GM23338 (cell line): ENCODE measurements at regions not wholly inside any gene's neighbourhood (a gene's known extent, or its start where the extent isn't known, plus 50 kb on each side); places are given as distances from the start of the nearest gene placed in this dataset.

Experiments
- ATAC-seq: fragments of 200-7000 bp; cut with Tn5 transposase; 3 replicates; pipeline ENCODE4 v1.9.1; 2020
- DNase-seq: peaks from one replicate; pipeline ENCODE4 v3.0.0-alpha.2; 2015; ENCODE audit warnings: low spot score
- H2AFZ ChIP-seq: fragments of 200-600 bp; sonication (generic); 2 replicates; pipeline ENCODE4 v1.8.0; 2016; ENCODE audit warnings: antibody characterized with exemption, mild to moderate bottlenecking, moderate library complexity
- H3F3A ChIP-seq: fragments of 200-600 bp; sonication (generic); replicated peaks from 2 replicates; pipeline ENCODE4 v1.8.0; 2017; ENCODE audit warnings: antibody characterized with exemption, mixed run types, low read depth
- H3K27ac ChIP-seq: fragments of 200-600 bp; sonication (generic); 2 replicates; pipeline ENCODE4 v1.6.1; 2016; ENCODE audit warnings: low read depth
- H3K27me3 ChIP-seq: fragments of 200-600 bp; sonication (generic); 2 replicates; pipeline ENCODE4 v1.8.0; 2016; ENCODE audit warnings: mild to moderate bottlenecking, mixed run types, moderate library complexity; ENCODE audit not compliant: insufficient read depth
- H3K36me3 ChIP-seq: fragments of 200-600 bp; sonication (generic); 2 replicates; pipeline ENCODE4 v1.8.0; 2016; ENCODE audit warnings: mild to moderate bottlenecking; ENCODE audit not compliant: insufficient read depth
- H3K4me1 ChIP-seq: fragments of 200-600 bp; sonication (generic); 2 replicates; pipeline ENCODE4 v1.8.0; 2016; ENCODE audit warnings: mild to moderate bottlenecking, moderate library complexity; ENCODE audit not compliant: insufficient read depth
- H3K4me2 ChIP-seq: fragments of 200-600 bp; sonication (generic); 2 replicates; pipeline ENCODE4 v1.7.1; 2017; ENCODE audit warnings: mixed run types
- H3K4me3 ChIP-seq: fragments of 200-600 bp; sonication (generic); 2 replicates; pipeline ENCODE4 v1.6.1; 2016; ENCODE audit warnings: mixed run types
- H3K79me2 ChIP-seq: fragments of 200-600 bp; sonication (generic); replicated peaks from 2 replicates; pipeline ENCODE4 v1.8.0; 2017; ENCODE audit warnings: mild to moderate bottlenecking; ENCODE audit not compliant: insufficient read depth
- H3K9me2 ChIP-seq: fragments of 200-600 bp; sonication (generic); 2 replicates; pipeline ENCODE4 v1.8.0; 2017; ENCODE audit not compliant: insufficient read depth
- H4K20me1 ChIP-seq: fragments of 200-600 bp; sonication (generic); replicated peaks from 2 replicates; pipeline ENCODE4 v1.8.0; 2017; ENCODE audit warnings: mild to moderate bottlenecking; ENCODE audit not compliant: insufficient read depth
- H3K27ac Mint-ChIP-seq: 2 replicates; pipeline ENCODE4 v1.8.0; 2020; ENCODE audit warnings: inconsistent platforms, mild to moderate bottlenecking, moderate library complexity, mixed read lengths
- H3K27me3 Mint-ChIP-seq: 3 replicates; pipeline ENCODE4 v1.8.0; 2022; ENCODE audit warnings: low read depth, mild to moderate bottlenecking, moderate library complexity, mixed read lengths, inconsistent platforms; ENCODE audit not compliant: insufficient read depth, poor library complexity
- H3K36me3 Mint-ChIP-seq: 3 replicates; pipeline ENCODE4 v1.8.0; 2021; ENCODE audit warnings: low read depth, mild to moderate bottlenecking, inconsistent platforms, moderate library complexity, mixed read lengths
- H3K4me1 Mint-ChIP-seq: 3 replicates; pipeline ENCODE4 v1.8.0; 2020; ENCODE audit warnings: mild to moderate bottlenecking, inconsistent platforms, mixed read lengths
- H3K4me3 Mint-ChIP-seq: 3 replicates; pipeline ENCODE4 v1.8.0; 2021; ENCODE audit warnings: moderate library complexity, mild to moderate bottlenecking, inconsistent platforms, mixed read lengths
- H3K9me3 Mint-ChIP-seq: 3 replicates; pipeline ENCODE4 v1.8.0; 2020; ENCODE audit warnings: moderate library complexity, mild to moderate bottlenecking, inconsistent platforms, mixed read lengths
- CREB1 ChIP-seq: fragments of 250-450 bp; sonication (Bioruptor Pico); IDR thresholded peaks from 2 replicates; pipeline ENCODE4 v1.5.0; 2020; ENCODE audit warnings: low read depth, mild to moderate bottlenecking, moderate library complexity
- CTCF ChIP-seq, 2 experiments: fragments of 200-600 bp in 1 of 2; sonication (generic) in 1 of 2; conservative IDR thresholded peaks; 2 replicates each; pipeline versions ENCODE4 v1.5.1 to v1.6.1; 2016 to 2017; ENCODE audit warnings: antibody characterized with exemption in 2 of 2, low read depth in 2 of 2, mild to moderate bottlenecking in 2 of 2, moderate library complexity in 1 of 2
- JUNB ChIP-seq: IDR thresholded peaks from one replicate; pipeline ENCODE4 v1.6.1; 2016; ENCODE audit warnings: antibody characterized with exemption; ENCODE audit not compliant: unreplicated experiment
- POLR2AphosphoS5 ChIP-seq: IDR thresholded peaks from 2 replicates; pipeline ENCODE4 v1.6.1; 2016; ENCODE audit warnings: antibody characterized with exemption, low read depth
- REST ChIP-seq: IDR thresholded peaks from one replicate; pipeline ENCODE4 v1.6.1; 2018; ENCODE audit warnings: antibody characterized with exemption; ENCODE audit not compliant: unreplicated experiment

GRCh38 chr2:12554224-12555011 lies 162.3 kb upstream of the TRIB2 start:
- peaks cover 6% of the 10 kb centered on the region for H3K9me3 Mint-ChIP-seq
- Histone ChIP-seq H3K79me2 (no peaks in the 10 kb centered on the region), H3K4me2 (no peak overlapping the region), H3K27ac (no peak overlapping the region), H3F3A (no peaks in the 10 kb centered on the region), H2AFZ (no peak overlapping the region), H4K20me1 (no peaks in the 10 kb centered on the region), H3K27me3 (no peaks in the 10 kb centered on the region), H3K4me1 (peaks cover 8% of the 10 kb centered on the region), H3K9me2 (peaks cover 8% of the 10 kb centered on the region; the same call in 1 of the 2 replicates), H3K36me3 (no peaks in the 10 kb centered on the region), H3K4me3 (no peak overlapping the region)
- H3K27me3 Mint-ChIP-seq = peaks cover 2% of the 10 kb centered on the region
- H3K27ac Mint-ChIP-seq = no peak overlapping the region; the same call in 1 of the 2 replicates
- no peaks in the 10 kb centered on the region; the same call in 2 of the 3 replicates for H3K36me3 Mint-ChIP-seq
- H3K4me3 Mint-ChIP-seq = no peak overlapping the region
- ATAC-seq = no peak
- peaks cover 21% of the 10 kb centered on the region for H3K4me1 Mint-ChIP-seq
- TF ChIP-seq JUNB (no peak), REST (no peak), CREB1 (CRISPR knock-in tag) (no peak)
- DNase-seq = no peak

- Histone ChIP-seq H3K27ac (no peak overlapping the region), H3K4me2 (no peak overlapping the region), H3K79me2 (no peaks in the 10 kb centered on the region), H4K20me1 (no peaks in the 10 kb centered on the region), H3K9me2 (peaks cover 8% of the 10 kb centered on the region; the same call in 1 of the 2 replicates), H3K27me3 (no peaks in the 10 kb centered on the region), H3K4me3 (no peak overlapping the region), H2AFZ (no peak overlapping the region), H3K4me1 (peaks cover 8% of the 10 kb centered on the region), H3K36me3 (no peaks in the 10 kb centered on the region), H3F3A (no peaks in the 10 kb centered on the region)
- DNase-seq (no peak), ATAC-seq (peak; percentile 51)
- Mint-ChIP-seq H3K27me3 (peaks cover 2% of the 10 kb centered on the region), H3K4me3 (no peak overlapping the region), H3K36me3 (no peaks in the 10 kb centered on the region; the same call in 2 of the 3 replicates), H3K9me3 (peaks cover 6% of the 10 kb centered on the region), H3K4me1 (peaks cover 18% of the 10 kb centered on the region), H3K27ac (no peak overlapping the region)
- no peak for TF ChIP-seq POLR2AphosphoS5
- TF ChIP-seq CTCF (conservative IDR thresholded peaks at IDR 0.05; ENCODE audit: low read depth in 2 of 2) = peak in 1 of 2 experiments; percentile 31; a peak in 2 of 4 replicates
These were observed 161.6 kb upstream of the TRIB2 start for GRCh38 chr2:12555012-12555645.
